ENCODE measurements at regions not wholly inside any gene's neighbourhood (a gene's known extent, or its start where the extent isn't known, plus 50 kb on each side); places are given as distances from the start of the nearest gene placed in this dataset.
"Not testable (repeated sequence)": the region's sequence is repeated elsewhere in the genome, so short reads cannot be mapped to it uniquely, and the experiment has no call there.

- Mint-ChIP-seq H3K4me3 (no peak overlapping the region), H3K27ac (no peak overlapping the region), H3K36me3 (ENCODE audit: low read depth) (no peaks in the 10 kb centered on the region), H3K4me1 (no peaks in the 10 kb centered on the region), H3K27me3 (no peaks in the 10 kb centered on the region)
- no peak for DNase-seq
- no peak for ATAC-seq
- no peaks in the 10 kb centered on the region for H3K9me3 ChIP-seq (ENCODE audit: control insufficient read depth, low read length, poor library complexity, severe bottlenecking)
These were observed 442.3 kb downstream of the EPHA7 start for GRCh38 chr6:92977018-92977417.

- Mint-ChIP-seq H3K4me3 (no peak overlapping the region), H3K27ac (no peak overlapping the region), H3K27me3 (no peaks in the 10 kb centered on the region), H3K4me1 (no peaks in the 10 kb centered on the region), H3K36me3 (ENCODE audit: low read depth) (no peaks in the 10 kb centered on the region)
- no peaks in the 10 kb centered on the region for H3K9me3 ChIP-seq (ENCODE audit: control insufficient read depth, low read length, poor library complexity, severe bottlenecking)
- no peak for DNase-seq
- no peak for ATAC-seq
These were observed 452.0 kb downstream of the EPHA7 start for GRCh38 chr6:92967362-92967761.

GRCh38 chr6:92962846-92963245, 456.5 kb downstream of the EPHA7 start:
- Mint-ChIP-seq H3K4me1 (no peaks in the 10 kb centered on the region), H3K36me3 (ENCODE audit: low read depth) (no peaks in the 10 kb centered on the region), H3K4me3 (no peak overlapping the region), H3K27me3 (no peaks in the 10 kb centered on the region), H3K27ac (no peak overlapping the region)
- no peak for ATAC-seq
- DNase-seq = no peak
- H3K9me3 ChIP-seq (ENCODE audit: control insufficient read depth, low read length, poor library complexity, severe bottlenecking) = no peaks in the 10 kb centered on the region

- H3K4me1 Mint-ChIP-seq; H3K27ac Mint-ChIP-seq; H3K9me3 ChIP-seq (ENCODE audit: control insufficient read depth, low read length, poor library complexity, severe bottlenecking); DNase-seq; H3K4me3 Mint-ChIP-seq; H3K36me3 Mint-ChIP-seq (ENCODE audit: low read depth); H3K27me3 Mint-ChIP-seq; ATAC-seq: not testable (repeated sequence)
These were observed 467.2 kb downstream of the EPHA7 start for GRCh38 chr6:92952111-92952510.

GRCh38 chr6:92945799-92946198, 473.6 kb downstream of the EPHA7 start:
- DNase-seq (no peak), ATAC-seq (no peak)
- no peaks in the 10 kb centered on the region for H3K9me3 ChIP-seq (ENCODE audit: control insufficient read depth, low read length, poor library complexity, severe bottlenecking)
- Mint-ChIP-seq H3K27ac (no peak overlapping the region), H3K4me1 (no peaks in the 10 kb centered on the region), H3K27me3 (no peaks in the 10 kb centered on the region), H3K36me3 (ENCODE audit: low read depth) (no peaks in the 10 kb centered on the region), H3K4me3 (no peak overlapping the region)

- H3K9me3 ChIP-seq (ENCODE audit: control insufficient read depth, low read length, poor library complexity, severe bottlenecking) = no peaks in the 10 kb centered on the region
- Mint-ChIP-seq H3K4me1 (no peaks in the 10 kb centered on the region), H3K27me3 (no peaks in the 10 kb centered on the region), H3K4me3 (no peak overlapping the region), H3K27ac (no peak overlapping the region), H3K36me3 (ENCODE audit: low read depth) (no peaks in the 10 kb centered on the region)
- ATAC-seq = no peak
- DNase-seq = no peak
These were observed 475.2 kb downstream of the EPHA7 start for GRCh38 chr6:92944132-92944531.

GRCh38 chr6:92942549-92942948, 476.8 kb downstream of the EPHA7 start:
- no peaks in the 10 kb centered on the region for H3K9me3 ChIP-seq (ENCODE audit: control insufficient read depth, low read length, poor library complexity, severe bottlenecking)
- no peak for DNase-seq
- H3K36me3 Mint-ChIP-seq (ENCODE audit: low read depth) = no peaks in the 10 kb centered on the region
- no peak overlapping the region for H3K27ac Mint-ChIP-seq
- no peaks in the 10 kb centered on the region for H3K4me1 Mint-ChIP-seq
- no peak overlapping the region for H3K4me3 Mint-ChIP-seq
- ATAC-seq = no peak
- no peaks in the 10 kb centered on the region for H3K27me3 Mint-ChIP-seq

GRCh38 chr6:92934625-92935024, 484.7 kb downstream of the EPHA7 start:
- Mint-ChIP-seq H3K4me1 (no peaks in the 10 kb centered on the region), H3K27ac (no peak overlapping the region), H3K36me3 (ENCODE audit: low read depth) (no peaks in the 10 kb centered on the region), H3K27me3 (no peaks in the 10 kb centered on the region), H3K4me3 (no peak overlapping the region)
- DNase-seq (no peak), ATAC-seq (no peak)
- H3K9me3 ChIP-seq (ENCODE audit: control insufficient read depth, low read length, poor library complexity, severe bottlenecking) = no peaks in the 10 kb centered on the region

GRCh38 chr6:92930171-92930570, 489.2 kb downstream of the EPHA7 start:
- H3K9me3 ChIP-seq (ENCODE audit: control insufficient read depth, low read length, poor library complexity, severe bottlenecking) = no peaks in the 10 kb centered on the region
- Mint-ChIP-seq H3K27me3 (no peaks in the 10 kb centered on the region), H3K4me1 (no peaks in the 10 kb centered on the region), H3K36me3 (ENCODE audit: low read depth) (no peaks in the 10 kb centered on the region), H3K27ac (no peak overlapping the region), H3K4me3 (no peak overlapping the region)
- no peak for DNase-seq
- ATAC-seq = no peak

GRCh38 chr6:92922216-92922806, 497.0 kb downstream of the EPHA7 start:
- H3K9me3 ChIP-seq (ENCODE audit: control insufficient read depth, low read length, poor library complexity, severe bottlenecking) = no peaks in the 10 kb centered on the region
- no peak overlapping the region for H3K4me3 Mint-ChIP-seq
- no peak for DNase-seq
- no peak for ATAC-seq
- H3K27ac Mint-ChIP-seq = no peak overlapping the region
- no peaks in the 10 kb centered on the region for H3K4me1 Mint-ChIP-seq
- H3K27me3 Mint-ChIP-seq = no peaks in the 10 kb centered on the region
- H3K36me3 Mint-ChIP-seq (ENCODE audit: low read depth) = no peaks in the 10 kb centered on the region

- H3K27ac Mint-ChIP-seq = no peak overlapping the region
- DNase-seq = no peak
- no peak overlapping the region for H3K4me3 Mint-ChIP-seq
- no peaks in the 10 kb centered on the region for H3K36me3 Mint-ChIP-seq (ENCODE audit: low read depth)
- H3K9me3 ChIP-seq (ENCODE audit: control insufficient read depth, low read length, poor library complexity, severe bottlenecking) = no peaks in the 10 kb centered on the region
- no peak for ATAC-seq
- H3K27me3 Mint-ChIP-seq = no peaks in the 10 kb centered on the region
- no peaks in the 10 kb centered on the region for H3K4me1 Mint-ChIP-seq
These were observed 503.9 kb downstream of the EPHA7 start for GRCh38 chr6:92915466-92915865.

- no peaks in the 10 kb centered on the region for H3K9me3 ChIP-seq (ENCODE audit: control insufficient read depth, low read length, poor library complexity, severe bottlenecking)
- DNase-seq = no peak
- Mint-ChIP-seq H3K4me3 (no peak overlapping the region), H3K27me3 (no peaks in the 10 kb centered on the region), H3K27ac (no peak overlapping the region), H3K4me1 (no peaks in the 10 kb centered on the region), H3K36me3 (ENCODE audit: low read depth) (no peaks in the 10 kb centered on the region)
- ATAC-seq = no peak
These were observed 508.1 kb downstream of the EPHA7 start for GRCh38 chr6:92911301-92911700.

GRCh38 chr6:92910646-92911045, 508.7 kb downstream of the EPHA7 start:
- DNase-seq = no peak
- no peaks in the 10 kb centered on the region for H3K36me3 Mint-ChIP-seq (ENCODE audit: low read depth)
- H3K27me3 Mint-ChIP-seq = no peaks in the 10 kb centered on the region
- no peaks in the 10 kb centered on the region for H3K9me3 ChIP-seq (ENCODE audit: control insufficient read depth, low read length, poor library complexity, severe bottlenecking)
- H3K4me1 Mint-ChIP-seq = no peaks in the 10 kb centered on the region
- no peak overlapping the region for H3K27ac Mint-ChIP-seq
- no peak for ATAC-seq
- no peak overlapping the region for H3K4me3 Mint-ChIP-seq

- ATAC-seq (no peak), DNase-seq (no peak)
- H3K36me3 Mint-ChIP-seq (ENCODE audit: low read depth) = no peaks in the 10 kb centered on the region
- H3K4me1 Mint-ChIP-seq = no peaks in the 10 kb centered on the region
- no peak overlapping the region for H3K4me3 Mint-ChIP-seq
- H3K27ac Mint-ChIP-seq = no peak overlapping the region
- H3K9me3 ChIP-seq (ENCODE audit: control insufficient read depth, low read length, poor library complexity, severe bottlenecking) = no peaks in the 10 kb centered on the region
- no peaks in the 10 kb centered on the region for H3K27me3 Mint-ChIP-seq
These were observed 513.0 kb downstream of the EPHA7 start for GRCh38 chr6:92906385-92906784.
